GM23338 (cell line): ENCODE measurements at regions not wholly inside any gene's neighbourhood (a gene's known extent, or its start where the extent isn't known, plus 50 kb on each side); places are given as distances from the start of the nearest gene placed in this dataset.

Experiments used
- ATAC-seq: fragments of 200-7000 bp; cut with Tn5 transposase; 3 replicates; pipeline ENCODE4 v1.9.1; 2020
- DNase-seq: peaks from one replicate; pipeline ENCODE4 v3.0.0-alpha.2; 2015; ENCODE audit warnings: low spot score
- H2AFZ ChIP-seq: fragments of 200-600 bp; sonication (generic); 2 replicates; pipeline ENCODE4 v1.8.0; 2016; ENCODE audit warnings: antibody characterized with exemption, mild to moderate bottlenecking, moderate library complexity
- H3F3A ChIP-seq: fragments of 200-600 bp; sonication (generic); replicated peaks from 2 replicates; pipeline ENCODE4 v1.8.0; 2017; ENCODE audit warnings: antibody characterized with exemption, mixed run types, low read depth
- H3K27ac ChIP-seq: fragments of 200-600 bp; sonication (generic); 2 replicates; pipeline ENCODE4 v1.6.1; 2016; ENCODE audit warnings: low read depth
- H3K27me3 ChIP-seq: fragments of 200-600 bp; sonication (generic); 2 replicates; pipeline ENCODE4 v1.8.0; 2016; ENCODE audit warnings: mild to moderate bottlenecking, mixed run types, moderate library complexity; ENCODE audit not compliant: insufficient read depth
- H3K36me3 ChIP-seq: fragments of 200-600 bp; sonication (generic); 2 replicates; pipeline ENCODE4 v1.8.0; 2016; ENCODE audit warnings: mild to moderate bottlenecking; ENCODE audit not compliant: insufficient read depth
- H3K4me1 ChIP-seq: fragments of 200-600 bp; sonication (generic); 2 replicates; pipeline ENCODE4 v1.8.0; 2016; ENCODE audit warnings: mild to moderate bottlenecking, moderate library complexity; ENCODE audit not compliant: insufficient read depth
- H3K4me2 ChIP-seq: fragments of 200-600 bp; sonication (generic); 2 replicates; pipeline ENCODE4 v1.7.1; 2017; ENCODE audit warnings: mixed run types
- H3K4me3 ChIP-seq: fragments of 200-600 bp; sonication (generic); 2 replicates; pipeline ENCODE4 v1.6.1; 2016; ENCODE audit warnings: mixed run types
- H3K79me2 ChIP-seq: fragments of 200-600 bp; sonication (generic); replicated peaks from 2 replicates; pipeline ENCODE4 v1.8.0; 2017; ENCODE audit warnings: mild to moderate bottlenecking; ENCODE audit not compliant: insufficient read depth
- H3K9me2 ChIP-seq: fragments of 200-600 bp; sonication (generic); 2 replicates; pipeline ENCODE4 v1.8.0; 2017; ENCODE audit not compliant: insufficient read depth
- H4K20me1 ChIP-seq: fragments of 200-600 bp; sonication (generic); replicated peaks from 2 replicates; pipeline ENCODE4 v1.8.0; 2017; ENCODE audit warnings: mild to moderate bottlenecking; ENCODE audit not compliant: insufficient read depth
- H3K27ac Mint-ChIP-seq: 2 replicates; pipeline ENCODE4 v1.8.0; 2020; ENCODE audit warnings: inconsistent platforms, mild to moderate bottlenecking, moderate library complexity, mixed read lengths
- H3K27me3 Mint-ChIP-seq: 3 replicates; pipeline ENCODE4 v1.8.0; 2022; ENCODE audit warnings: low read depth, mild to moderate bottlenecking, moderate library complexity, mixed read lengths, inconsistent platforms; ENCODE audit not compliant: insufficient read depth, poor library complexity
- H3K36me3 Mint-ChIP-seq: 3 replicates; pipeline ENCODE4 v1.8.0; 2021; ENCODE audit warnings: low read depth, mild to moderate bottlenecking, inconsistent platforms, moderate library complexity, mixed read lengths
- H3K4me1 Mint-ChIP-seq: 3 replicates; pipeline ENCODE4 v1.8.0; 2020; ENCODE audit warnings: mild to moderate bottlenecking, inconsistent platforms, mixed read lengths
- H3K4me3 Mint-ChIP-seq: 3 replicates; pipeline ENCODE4 v1.8.0; 2021; ENCODE audit warnings: moderate library complexity, mild to moderate bottlenecking, inconsistent platforms, mixed read lengths
- H3K9me3 Mint-ChIP-seq: 3 replicates; pipeline ENCODE4 v1.8.0; 2020; ENCODE audit warnings: moderate library complexity, mild to moderate bottlenecking, inconsistent platforms, mixed read lengths
- CREB1 ChIP-seq: fragments of 250-450 bp; sonication (Bioruptor Pico); IDR thresholded peaks from 2 replicates; pipeline ENCODE4 v1.5.0; 2020; ENCODE audit warnings: low read depth, mild to moderate bottlenecking, moderate library complexity
- EZH2 ChIP-seq: fragments of 200-600 bp; sonication (generic); IDR thresholded peaks from one replicate; pipeline ENCODE4 v1.8.0; 2017; ENCODE audit warnings: antibody characterized with exemption, mild to moderate bottlenecking, low read depth; ENCODE audit not compliant: unreplicated experiment
- EZH2phosphoT487 ChIP-seq: fragments of 200-600 bp; sonication (generic); IDR thresholded peaks from one replicate; pipeline ENCODE4 v1.8.1; 2018; ENCODE audit warnings: antibody characterized with exemption; ENCODE audit not compliant: unreplicated experiment
- JUNB ChIP-seq: IDR thresholded peaks from one replicate; pipeline ENCODE4 v1.6.1; 2016; ENCODE audit warnings: antibody characterized with exemption; ENCODE audit not compliant: unreplicated experiment
- STAT1 ChIP-seq: IDR thresholded peaks from one replicate; pipeline ENCODE4 v1.6.1; 2016; ENCODE audit warnings: antibody characterized with exemption; ENCODE audit not compliant: unreplicated experiment
- ZNF114 ChIP-seq: fragments of 250-450 bp; sonication (Bioruptor Pico); IDR thresholded peaks from 2 replicates; pipeline ENCODE4 v1.5.0; 2020; ENCODE audit warnings: mild to moderate bottlenecking, moderate library complexity
- ZNF331 ChIP-seq: fragments of 250-450 bp; sonication (Bioruptor Pico); IDR thresholded peaks from 2 replicates; pipeline ENCODE4 v1.5.0; 2020; ENCODE audit warnings: low read depth, mild to moderate bottlenecking, moderate library complexity
- TF ChIP-seq, protein P1 (sequence below), 2 experiments: fragments of 200-600 bp in 1 of 2; sonication (generic) in 1 of 2; conservative IDR thresholded peaks; 2 replicates each; pipeline versions ENCODE4 v1.5.1 to v1.6.1; 2016 to 2017; ENCODE audit warnings: antibody characterized with exemption in 2 of 2, low read depth in 2 of 2, mild to moderate bottlenecking in 2 of 2, moderate library complexity in 1 of 2
- TF ChIP-seq, protein P2 (sequence below): IDR thresholded peaks from 2 replicates; pipeline ENCODE4 v1.6.1; 2016; ENCODE audit warnings: antibody characterized with exemption
- TF ChIP-seq, protein P3 (sequence below): IDR thresholded peaks from one replicate; pipeline ENCODE4 v1.6.1; 2018; ENCODE audit warnings: antibody characterized with exemption; ENCODE audit not compliant: unreplicated experiment

DNA sequence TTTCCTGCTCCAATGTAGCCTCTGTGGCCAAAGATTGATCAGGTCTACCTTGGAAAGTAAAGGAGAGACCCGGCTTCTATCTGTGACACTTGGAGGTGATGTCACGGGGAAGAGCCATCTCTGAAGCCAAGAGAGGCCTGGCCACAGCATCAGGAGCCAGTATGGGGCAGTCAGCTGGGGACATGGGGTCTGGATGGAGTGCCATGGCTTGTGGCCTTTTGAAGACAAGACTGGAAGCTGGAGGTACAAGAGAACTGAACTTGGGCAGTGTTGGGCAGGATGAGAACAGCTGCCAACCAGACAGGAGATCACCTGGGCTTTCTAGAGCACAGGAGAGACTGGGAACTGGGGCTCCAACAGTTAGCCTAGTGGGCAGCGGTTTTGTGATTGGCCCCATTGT lies 190.7 kb downstream of the TENT4A start:
- Histone ChIP-seq H3K4me3 (no peak overlapping the region), H3K4me2 (no peak overlapping the region), H3F3A (no peaks in the 10 kb centered on the region), H2AFZ (no peak overlapping the region), H3K4me1 (no peaks in the 10 kb centered on the region), H3K36me3 (no peaks in the 10 kb centered on the region), H3K27ac (no peak overlapping the region), H4K20me1 (no peaks in the 10 kb centered on the region), H3K9me2 (peaks cover 15% of the 10 kb centered on the region; the same call in 1 of the 2 replicates), H3K79me2 (no peaks in the 10 kb centered on the region), H3K27me3 (no peaks in the 10 kb centered on the region)
- Mint-ChIP-seq H3K36me3 (no peaks in the 10 kb centered on the region), H3K9me3 (no peaks in the 10 kb centered on the region; the same call in 2 of the 3 replicates), H3K27ac (no peak overlapping the region), H3K4me3 (no peak overlapping the region), H3K4me1 (peaks cover 7% of the 10 kb centered on the region), H3K27me3 (no peaks in the 10 kb centered on the region)
- ATAC-seq (no peak), DNase-seq (no peak)
- TF ChIP-seq, protein P1, sequence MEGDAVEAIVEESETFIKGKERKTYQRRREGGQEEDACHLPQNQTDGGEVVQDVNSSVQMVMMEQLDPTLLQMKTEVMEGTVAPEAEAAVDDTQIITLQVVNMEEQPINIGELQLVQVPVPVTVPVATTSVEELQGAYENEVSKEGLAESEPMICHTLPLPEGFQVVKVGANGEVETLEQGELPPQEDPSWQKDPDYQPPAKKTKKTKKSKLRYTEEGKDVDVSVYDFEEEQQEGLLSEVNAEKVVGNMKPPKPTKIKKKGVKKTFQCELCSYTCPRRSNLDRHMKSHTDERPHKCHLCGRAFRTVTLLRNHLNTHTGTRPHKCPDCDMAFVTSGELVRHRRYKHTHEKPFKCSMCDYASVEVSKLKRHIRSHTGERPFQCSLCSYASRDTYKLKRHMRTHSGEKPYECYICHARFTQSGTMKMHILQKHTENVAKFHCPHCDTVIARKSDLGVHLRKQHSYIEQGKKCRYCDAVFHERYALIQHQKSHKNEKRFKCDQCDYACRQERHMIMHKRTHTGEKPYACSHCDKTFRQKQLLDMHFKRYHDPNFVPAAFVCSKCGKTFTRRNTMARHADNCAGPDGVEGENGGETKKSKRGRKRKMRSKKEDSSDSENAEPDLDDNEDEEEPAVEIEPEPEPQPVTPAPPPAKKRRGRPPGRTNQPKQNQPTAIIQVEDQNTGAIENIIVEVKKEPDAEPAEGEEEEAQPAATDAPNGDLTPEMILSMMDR (conservative IDR thresholded peaks at IDR 0.05; ENCODE audit: low read depth in 2 of 2), result no peak
- TF ChIP-seq STAT1 (no peak), JUNB (no peak), ZNF331 (CRISPR knock-in tag) (no peak), CREB1 (no peak)

DNA sequence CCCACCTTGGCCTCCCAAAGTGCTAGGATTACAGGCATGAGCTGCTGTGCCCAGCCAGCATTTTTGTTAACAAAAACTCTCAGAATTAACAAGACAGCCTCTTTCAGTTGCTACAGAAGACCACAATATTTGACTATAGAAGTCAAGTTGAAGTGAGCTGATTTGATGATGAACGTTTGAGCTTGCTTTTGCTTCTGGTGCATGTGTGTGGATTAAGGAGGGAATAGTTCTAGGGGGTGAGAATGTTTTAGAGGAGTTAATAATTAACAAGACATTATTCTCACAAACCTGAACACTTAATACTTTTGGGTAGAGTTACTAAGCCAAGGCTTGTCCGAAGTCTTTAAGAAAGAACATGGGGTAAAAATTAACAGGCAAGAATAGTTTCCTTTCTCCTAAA lies 191.6 kb downstream of the TENT4A start:
- Histone ChIP-seq H3K27ac (no peak overlapping the region), H2AFZ (no peak overlapping the region), H3K27me3 (no peaks in the 10 kb centered on the region), H3K4me2 (no peak overlapping the region), H4K20me1 (no peaks in the 10 kb centered on the region), H3K4me3 (no peak overlapping the region), H3F3A (no peaks in the 10 kb centered on the region), H3K9me2 (peaks cover 15% of the 10 kb centered on the region; the same call in 1 of the 2 replicates), H3K4me1 (no peaks in the 10 kb centered on the region), H3K36me3 (no peaks in the 10 kb centered on the region), H3K79me2 (no peaks in the 10 kb centered on the region)
- H3K4me3 Mint-ChIP-seq, result no peak overlapping the region
- H3K27ac Mint-ChIP-seq, result no peak overlapping the region
- no peaks in the 10 kb centered on the region for H3K27me3 Mint-ChIP-seq
- no peak for DNase-seq
- no peak for ATAC-seq
- no peaks in the 10 kb centered on the region for H3K36me3 Mint-ChIP-seq
- no peaks in the 10 kb centered on the region; the same call in 2 of the 3 replicates for H3K9me3 Mint-ChIP-seq
- peaks cover 7% of the 10 kb centered on the region for H3K4me1 Mint-ChIP-seq
- TF ChIP-seq EZH2 (no peak), CREB1 (no peak), STAT1 (no peak), EZH2phosphoT487 (no peak), ZNF114 (CRISPR knock-in tag) (no peak)
- TF ChIP-seq, protein P2, sequence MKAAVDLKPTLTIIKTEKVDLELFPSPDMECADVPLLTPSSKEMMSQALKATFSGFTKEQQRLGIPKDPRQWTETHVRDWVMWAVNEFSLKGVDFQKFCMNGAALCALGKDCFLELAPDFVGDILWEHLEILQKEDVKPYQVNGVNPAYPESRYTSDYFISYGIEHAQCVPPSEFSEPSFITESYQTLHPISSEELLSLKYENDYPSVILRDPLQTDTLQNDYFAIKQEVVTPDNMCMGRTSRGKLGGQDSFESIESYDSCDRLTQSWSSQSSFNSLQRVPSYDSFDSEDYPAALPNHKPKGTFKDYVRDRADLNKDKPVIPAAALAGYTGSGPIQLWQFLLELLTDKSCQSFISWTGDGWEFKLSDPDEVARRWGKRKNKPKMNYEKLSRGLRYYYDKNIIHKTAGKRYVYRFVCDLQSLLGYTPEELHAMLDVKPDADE, result no peak
- TF ChIP-seq, protein P3, sequence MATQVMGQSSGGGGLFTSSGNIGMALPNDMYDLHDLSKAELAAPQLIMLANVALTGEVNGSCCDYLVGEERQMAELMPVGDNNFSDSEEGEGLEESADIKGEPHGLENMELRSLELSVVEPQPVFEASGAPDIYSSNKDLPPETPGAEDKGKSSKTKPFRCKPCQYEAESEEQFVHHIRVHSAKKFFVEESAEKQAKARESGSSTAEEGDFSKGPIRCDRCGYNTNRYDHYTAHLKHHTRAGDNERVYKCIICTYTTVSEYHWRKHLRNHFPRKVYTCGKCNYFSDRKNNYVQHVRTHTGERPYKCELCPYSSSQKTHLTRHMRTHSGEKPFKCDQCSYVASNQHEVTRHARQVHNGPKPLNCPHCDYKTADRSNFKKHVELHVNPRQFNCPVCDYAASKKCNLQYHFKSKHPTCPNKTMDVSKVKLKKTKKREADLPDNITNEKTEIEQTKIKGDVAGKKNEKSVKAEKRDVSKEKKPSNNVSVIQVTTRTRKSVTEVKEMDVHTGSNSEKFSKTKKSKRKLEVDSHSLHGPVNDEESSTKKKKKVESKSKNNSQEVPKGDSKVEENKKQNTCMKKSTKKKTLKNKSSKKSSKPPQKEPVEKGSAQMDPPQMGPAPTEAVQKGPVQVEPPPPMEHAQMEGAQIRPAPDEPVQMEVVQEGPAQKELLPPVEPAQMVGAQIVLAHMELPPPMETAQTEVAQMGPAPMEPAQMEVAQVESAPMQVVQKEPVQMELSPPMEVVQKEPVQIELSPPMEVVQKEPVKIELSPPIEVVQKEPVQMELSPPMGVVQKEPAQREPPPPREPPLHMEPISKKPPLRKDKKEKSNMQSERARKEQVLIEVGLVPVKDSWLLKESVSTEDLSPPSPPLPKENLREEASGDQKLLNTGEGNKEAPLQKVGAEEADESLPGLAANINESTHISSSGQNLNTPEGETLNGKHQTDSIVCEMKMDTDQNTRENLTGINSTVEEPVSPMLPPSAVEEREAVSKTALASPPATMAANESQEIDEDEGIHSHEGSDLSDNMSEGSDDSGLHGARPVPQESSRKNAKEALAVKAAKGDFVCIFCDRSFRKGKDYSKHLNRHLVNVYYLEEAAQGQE, result no peak
